GM19035 (cell line): ENCODE measurements at regions not wholly inside any gene's neighbourhood (a gene's known extent, or its start where the extent isn't known, plus 50 kb on each side); places are given as distances from the start of the nearest gene placed in this dataset.

Experiments
- ATAC-seq: cut with Tn5 transposase; IDR thresholded peaks from one replicate; pipeline ENCODE4 v1.9.1; 2021; ENCODE audit not compliant: unreplicated experiment

GRCh38 chr3:56902468-56903160, 100.9 kb upstream of the ARHGEF3 start:
- no peak for ATAC-seq

- ATAC-seq, result no peak
These were observed 99.1 kb upstream of the ARHGEF3 start for GRCh38 chr3:56900801-56901200.

GRCh38 chr3:56899851-56900250, 98.1 kb upstream of the ARHGEF3 start:
- no peak for ATAC-seq

- ATAC-seq, result no peak
These were observed 97.3 kb upstream of the ARHGEF3 start for GRCh38 chr3:56899078-56899477.

- no peak for ATAC-seq
These were observed 94.6 kb upstream of the ARHGEF3 start for GRCh38 chr3:56896357-56896756.

GRCh38 chr3:56894881-56895431, 93.2 kb upstream of the ARHGEF3 start:
- no peak for ATAC-seq

- ATAC-seq, result no peak
These were observed 88.8 kb upstream of the ARHGEF3 start for GRCh38 chr3:56890448-56891091.

GRCh38 chr3:56889131-56889530, 87.4 kb upstream of the ARHGEF3 start:
- ATAC-seq, result no peak

- ATAC-seq, result no peak
These were observed 85.8 kb upstream of the ARHGEF3 start for GRCh38 chr3:56887402-56888025.

- no peak for ATAC-seq
These were observed 84.6 kb upstream of the ARHGEF3 start for GRCh38 chr3:56886314-56886713.

- no peak for ATAC-seq
These were observed 84.1 kb upstream of the ARHGEF3 start for GRCh38 chr3:56885879-56886278.

- no peak for ATAC-seq
These were observed 83.7 kb upstream of the ARHGEF3 start for GRCh38 chr3:56885453-56885852.

- ATAC-seq, result no peak
These were observed 82.6 kb upstream of the ARHGEF3 start for GRCh38 chr3:56884387-56884786.

- no peak for ATAC-seq
These were observed 82.1 kb upstream of the ARHGEF3 start for GRCh38 chr3:56883828-56884227.

- no peak for ATAC-seq
These were observed 81.1 kb upstream of the ARHGEF3 start for GRCh38 chr3:56882896-56883295.

GRCh38 chr3:56881841-56882240, 80.1 kb upstream of the ARHGEF3 start:
- no peak for ATAC-seq

GRCh38 chr3:56880720-56881575, 79.2 kb upstream of the ARHGEF3 start:
- ATAC-seq, result no peak

GRCh38 chr3:56879436-56880215, 77.9 kb upstream of the ARHGEF3 start:
- no peak for ATAC-seq

GRCh38 chr3:56878074-56878473, 76.3 kb upstream of the ARHGEF3 start:
- ATAC-seq, result no peak

GRCh38 chr3:56876916-56877315, 75.2 kb upstream of the ARHGEF3 start:
- ATAC-seq, result no peak
